ENCODE measurements at regions not wholly inside any gene's neighbourhood (a gene's known extent, or its start where the extent isn't known, plus 50 kb on each side); places are given as distances from the start of the nearest gene placed in this dataset.

DNA sequence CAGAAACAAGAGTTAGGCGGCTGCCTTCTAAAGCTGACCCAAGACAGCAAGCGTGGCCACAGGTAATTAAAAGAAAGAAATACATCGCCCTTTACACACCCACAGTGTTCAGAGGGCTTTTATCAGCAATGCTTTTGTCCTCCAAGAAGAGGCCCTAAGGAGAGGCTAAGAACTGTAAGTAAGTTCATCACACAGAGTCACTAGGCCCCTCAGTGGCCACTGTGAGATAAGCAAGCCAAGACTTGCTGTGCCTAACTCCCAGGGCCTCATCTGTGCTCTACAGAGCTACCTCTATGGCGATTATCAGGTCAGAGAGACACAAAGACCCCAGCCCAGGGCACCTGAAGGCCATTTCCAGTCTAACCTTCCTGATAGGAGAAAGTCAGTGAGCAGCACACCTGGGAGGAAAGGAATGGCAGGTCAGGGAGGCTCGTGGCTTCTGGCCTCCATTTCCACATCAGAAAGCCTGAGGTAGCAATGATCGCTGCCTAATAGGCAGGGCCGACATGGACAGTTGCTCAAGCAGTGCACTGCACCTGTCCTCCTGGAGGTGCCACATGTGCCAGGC lies 545.2 kb upstream of the CDH11 start:
- H3K4me3 Mint-ChIP-seq, result no peak overlapping the region
- peaks cover 1% of the 10 kb centered on the region for H3K9me3 Mint-ChIP-seq
- no peaks in the 10 kb centered on the region for H3K36me3 Mint-ChIP-seq
- H3K27ac Mint-ChIP-seq, result no peak overlapping the region
- ATAC-seq (ENCODE audit: low read depth) (no peak), DNase-seq (ENCODE audit: low spot score in 2 of 2) (no peak)
- H3K27me3 Mint-ChIP-seq, result no peaks in the 10 kb centered on the region
- no peaks in the 10 kb centered on the region for H3K4me1 Mint-ChIP-seq

DNA sequence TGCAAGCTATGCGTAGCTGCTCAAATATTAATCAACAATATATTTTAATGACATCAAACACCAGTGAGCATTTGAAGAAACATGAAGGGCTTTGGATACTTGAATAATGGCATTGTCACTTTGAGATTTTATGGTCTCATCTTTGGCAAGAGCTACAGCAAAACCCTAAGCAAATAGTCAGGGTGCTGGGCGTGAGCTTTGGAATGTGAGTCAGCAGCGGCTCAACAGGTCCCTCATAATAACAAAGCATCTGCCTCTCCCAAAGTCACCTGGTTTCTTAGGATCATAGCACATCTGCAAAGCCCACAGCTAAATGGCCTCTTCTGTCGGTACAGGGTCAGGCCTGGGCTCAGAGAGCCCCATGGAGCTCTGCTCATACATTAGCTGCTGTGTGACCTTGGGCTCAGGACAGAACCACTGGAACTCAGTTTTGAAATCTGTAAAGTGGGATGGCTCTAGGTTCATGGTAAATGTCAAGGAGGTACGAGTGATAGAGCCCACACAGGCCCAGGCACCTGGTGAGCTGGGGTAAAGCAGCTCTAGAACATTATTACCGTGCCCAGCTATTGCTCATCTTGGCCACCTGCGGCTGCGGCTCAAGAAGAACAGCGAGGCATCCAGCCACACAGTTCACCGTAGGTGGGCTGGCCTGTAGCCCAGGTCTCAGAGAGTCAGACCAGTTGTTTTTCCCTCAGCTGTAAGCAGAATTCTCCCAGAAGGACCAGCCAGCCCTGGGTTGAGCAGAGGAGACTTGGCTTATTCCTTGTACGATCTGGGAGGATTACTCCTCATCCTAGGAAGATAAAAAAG lies 544.5 kb upstream of the CDH11 start:
- Mint-ChIP-seq H3K27ac (no peak overlapping the region), H3K36me3 (no peaks in the 10 kb centered on the region), H3K4me1 (no peaks in the 10 kb centered on the region), H3K4me3 (no peak overlapping the region), H3K27me3 (no peaks in the 10 kb centered on the region), H3K9me3 (peaks cover 1% of the 10 kb centered on the region)
- no peak for DNase-seq (ENCODE audit: low spot score in 2 of 2)
- ATAC-seq (ENCODE audit: low read depth), result no peak

- H3K27me3 Mint-ChIP-seq, result no peaks in the 10 kb centered on the region
- no peak for ATAC-seq (ENCODE audit: low read depth)
- no peak overlapping the region for H3K4me3 Mint-ChIP-seq
- no peaks in the 10 kb centered on the region for H3K4me1 Mint-ChIP-seq
- no peak for DNase-seq (ENCODE audit: low spot score in 2 of 2)
- H3K9me3 Mint-ChIP-seq, result peaks cover 1% of the 10 kb centered on the region
- no peaks in the 10 kb centered on the region for H3K36me3 Mint-ChIP-seq
- H3K27ac Mint-ChIP-seq, result no peak overlapping the region
Measured at GRCh38 chr16:65665586-65665985, 543.7 kb upstream of the CDH11 start.

DNA sequence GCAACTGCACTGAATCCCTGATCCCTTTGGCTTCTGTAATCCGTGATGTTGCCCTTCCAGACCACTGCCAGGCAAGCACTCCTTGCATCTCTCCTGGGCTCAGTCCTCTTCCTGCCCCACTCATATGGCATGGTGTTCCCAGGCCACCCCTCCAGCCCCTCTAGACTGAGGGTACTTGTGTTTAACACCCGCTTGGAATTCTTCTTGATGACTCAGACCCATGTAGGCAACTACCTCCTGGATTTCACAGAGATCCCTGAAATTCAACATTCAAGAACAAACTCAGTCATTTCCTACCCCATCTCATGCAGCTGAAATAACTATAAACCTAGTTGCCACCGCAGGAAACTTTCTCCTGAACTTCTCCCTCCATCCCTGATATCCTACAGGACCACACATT lies 541.9 kb upstream of the CDH11 start:
- H3K9me3 Mint-ChIP-seq, result peaks cover 1% of the 10 kb centered on the region
- no peak overlapping the region for H3K4me3 Mint-ChIP-seq
- DNase-seq (ENCODE audit: low spot score in 2 of 2), result no peak
- no peaks in the 10 kb centered on the region for H3K36me3 Mint-ChIP-seq
- ATAC-seq (ENCODE audit: low read depth), result no peak
- H3K27ac Mint-ChIP-seq, result no peak overlapping the region
- no peaks in the 10 kb centered on the region for H3K27me3 Mint-ChIP-seq
- H3K4me1 Mint-ChIP-seq, result no peaks in the 10 kb centered on the region

GRCh38 chr16:65662256-65662655 lies 540.4 kb upstream of the CDH11 start:
- Mint-ChIP-seq H3K27ac (no peak overlapping the region), H3K4me1 (no peaks in the 10 kb centered on the region), H3K9me3 (no peaks in the 10 kb centered on the region), H3K4me3 (no peak overlapping the region), H3K27me3 (peaks cover 4% of the 10 kb centered on the region), H3K36me3 (no peaks in the 10 kb centered on the region)
- ATAC-seq (ENCODE audit: low read depth), result no peak
- DNase-seq (ENCODE audit: low spot score in 2 of 2), result no peak

- peaks cover 4% of the 10 kb centered on the region for H3K27me3 Mint-ChIP-seq
- H3K4me3 Mint-ChIP-seq, result no peak overlapping the region
- H3K27ac Mint-ChIP-seq, result no peak overlapping the region
- H3K36me3 Mint-ChIP-seq, result no peaks in the 10 kb centered on the region
- no peaks in the 10 kb centered on the region for H3K4me1 Mint-ChIP-seq
- DNase-seq (ENCODE audit: low spot score in 2 of 2) (no peak), ATAC-seq (ENCODE audit: low read depth) (no peak)
- no peaks in the 10 kb centered on the region for H3K9me3 Mint-ChIP-seq
Measured at GRCh38 chr16:65661558-65661957, 539.7 kb upstream of the CDH11 start.

DNA sequence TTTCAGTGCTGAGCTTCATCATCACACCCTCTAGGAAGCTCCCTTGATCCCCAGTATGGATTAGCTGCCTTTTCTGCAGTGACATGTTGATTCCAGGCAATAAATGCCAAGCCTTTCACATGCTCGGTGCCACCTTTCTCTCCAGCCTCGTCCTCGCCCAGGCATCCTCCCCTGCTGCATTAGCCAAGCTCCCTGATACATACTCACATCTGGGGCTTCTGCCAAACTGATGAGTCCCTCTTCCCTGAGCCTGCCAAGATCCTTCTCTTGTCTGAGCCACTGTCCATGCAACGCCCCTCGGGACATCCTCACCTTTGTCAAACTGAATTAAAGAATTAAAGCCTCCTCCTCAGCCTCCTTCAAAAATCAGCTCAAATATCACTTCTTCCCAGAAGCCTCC lies 538.5 kb upstream of the CDH11 start:
- Mint-ChIP-seq H3K36me3 (no peaks in the 10 kb centered on the region), H3K9me3 (no peaks in the 10 kb centered on the region), H3K27ac (no peak overlapping the region), H3K4me3 (no peak overlapping the region), H3K27me3 (peaks cover 4% of the 10 kb centered on the region), H3K4me1 (no peaks in the 10 kb centered on the region)
- no peak for DNase-seq (ENCODE audit: low spot score in 2 of 2)
- no peak for ATAC-seq (ENCODE audit: low read depth)

GRCh38 chr16:65659758-65660157 lies 537.9 kb upstream of the CDH11 start:
- H3K4me1 Mint-ChIP-seq, result no peaks in the 10 kb centered on the region
- no peak for ATAC-seq (ENCODE audit: low read depth)
- no peak overlapping the region for H3K4me3 Mint-ChIP-seq
- H3K36me3 Mint-ChIP-seq, result no peaks in the 10 kb centered on the region
- H3K9me3 Mint-ChIP-seq, result peaks cover 1% of the 10 kb centered on the region
- peaks cover 4% of the 10 kb centered on the region for H3K27me3 Mint-ChIP-seq
- no peak for DNase-seq (ENCODE audit: low spot score in 2 of 2)
- no peak overlapping the region for H3K27ac Mint-ChIP-seq

DNA sequence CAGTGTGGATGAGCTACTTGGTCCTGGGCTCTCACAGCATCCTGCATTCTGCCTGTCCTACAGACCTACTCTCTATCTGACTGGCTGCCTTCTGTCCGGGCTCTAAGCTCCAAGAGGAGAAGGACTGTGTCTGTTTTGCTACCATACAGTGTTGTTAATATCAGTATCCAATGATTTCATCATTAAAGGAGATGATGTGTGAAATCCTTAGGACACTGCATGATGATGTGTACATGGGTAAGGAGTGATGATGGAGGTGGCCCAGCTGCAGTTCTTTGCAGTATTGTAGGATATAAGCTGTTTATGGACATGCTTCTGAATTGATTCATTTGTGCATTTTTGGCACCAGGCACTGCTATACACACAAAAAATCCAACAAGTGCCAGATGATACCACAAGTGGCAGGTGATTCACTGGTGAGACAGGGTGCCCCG lies 536.9 kb upstream of the CDH11 start:
- Mint-ChIP-seq H3K9me3 (peaks cover 1% of the 10 kb centered on the region), H3K27me3 (peaks cover 4% of the 10 kb centered on the region), H3K4me1 (no peaks in the 10 kb centered on the region), H3K4me3 (no peak overlapping the region), H3K36me3 (no peaks in the 10 kb centered on the region), H3K27ac (no peak overlapping the region)
- ATAC-seq (ENCODE audit: low read depth) (no peak), DNase-seq (ENCODE audit: low spot score in 2 of 2) (no peak)

GRCh38 chr16:65658349-65658748 lies 536.5 kb upstream of the CDH11 start:
- Mint-ChIP-seq H3K4me3 (no peak overlapping the region), H3K9me3 (peaks cover 1% of the 10 kb centered on the region), H3K36me3 (no peaks in the 10 kb centered on the region), H3K27me3 (peaks cover 4% of the 10 kb centered on the region), H3K27ac (no peak overlapping the region), H3K4me1 (no peaks in the 10 kb centered on the region)
- DNase-seq (ENCODE audit: low spot score in 2 of 2) (no peak), ATAC-seq (ENCODE audit: low read depth) (no peak)

GRCh38 chr16:65657556-65657955 lies 535.7 kb upstream of the CDH11 start:
- no peak for ATAC-seq (ENCODE audit: low read depth)
- Mint-ChIP-seq H3K4me3 (no peak overlapping the region), H3K9me3 (peaks cover 4% of the 10 kb centered on the region), H3K27me3 (peaks cover 4% of the 10 kb centered on the region), H3K27ac (no peak overlapping the region), H3K4me1 (no peaks in the 10 kb centered on the region), H3K36me3 (no peaks in the 10 kb centered on the region)
- no peak for DNase-seq (ENCODE audit: low spot score in 2 of 2)

DNA sequence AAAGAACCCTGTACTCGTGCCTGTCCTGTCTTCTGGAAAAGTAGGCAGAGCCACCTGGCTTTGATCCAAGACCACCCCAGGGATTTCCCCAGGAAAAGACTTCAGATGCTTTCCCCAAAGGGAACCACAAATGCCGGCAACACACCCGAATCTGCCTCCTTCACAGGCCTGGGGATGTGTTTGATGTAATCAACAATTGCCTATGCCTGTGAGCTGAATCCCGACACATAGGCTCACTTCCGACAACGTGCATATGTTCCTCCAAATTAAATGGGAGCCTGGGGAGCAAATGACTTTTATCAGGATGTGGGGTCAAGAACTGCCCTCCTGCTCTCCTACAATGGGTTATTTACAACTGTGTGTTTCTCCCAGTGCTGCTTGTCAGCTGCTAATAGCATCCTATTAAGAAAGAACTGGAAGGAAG lies 535.2 kb upstream of the CDH11 start:
- no peaks in the 10 kb centered on the region for H3K36me3 Mint-ChIP-seq
- H3K27me3 Mint-ChIP-seq, result peaks cover 4% of the 10 kb centered on the region
- H3K4me1 Mint-ChIP-seq, result no peaks in the 10 kb centered on the region
- H3K9me3 Mint-ChIP-seq, result peaks cover 4% of the 10 kb centered on the region
- no peak for DNase-seq (ENCODE audit: low spot score in 2 of 2)
- no peak for ATAC-seq (ENCODE audit: low read depth)
- H3K27ac Mint-ChIP-seq, result no peak overlapping the region
- no peak overlapping the region for H3K4me3 Mint-ChIP-seq

- H3K36me3 Mint-ChIP-seq, result no peaks in the 10 kb centered on the region
- DNase-seq (ENCODE audit: low spot score in 2 of 2) (no peak), ATAC-seq (ENCODE audit: low read depth) (no peak)
- H3K27ac Mint-ChIP-seq, result no peak overlapping the region
- no peak overlapping the region for H3K4me3 Mint-ChIP-seq
- peaks cover 4% of the 10 kb centered on the region for H3K27me3 Mint-ChIP-seq
- peaks cover 7% of the 10 kb centered on the region for H3K9me3 Mint-ChIP-seq
- no peaks in the 10 kb centered on the region for H3K4me1 Mint-ChIP-seq
Measured at GRCh38 chr16:65655802-65656201, 533.9 kb upstream of the CDH11 start.

DNA sequence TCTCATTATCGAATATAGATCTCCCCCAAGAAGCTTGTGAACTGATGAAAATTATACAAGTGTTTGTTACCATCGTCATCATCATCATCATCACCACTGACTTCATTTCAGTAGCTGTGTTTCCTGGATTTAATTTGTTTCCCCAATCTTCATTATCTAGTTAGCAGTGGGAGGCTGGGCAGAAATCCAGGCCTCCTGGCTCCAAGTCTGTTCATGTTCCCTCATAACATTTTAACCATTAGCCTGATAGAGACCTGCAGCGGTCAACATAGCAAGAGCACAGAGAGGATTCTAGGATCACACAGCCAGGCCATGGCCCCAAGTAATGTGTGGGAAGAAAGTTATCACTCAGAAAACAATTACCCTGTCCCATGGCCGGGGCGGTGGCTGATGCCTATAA lies 526.2 kb upstream of the CDH11 start:
- Mint-ChIP-seq H3K27ac (no peak overlapping the region), H3K27me3 (no peaks in the 10 kb centered on the region), H3K4me1 (no peaks in the 10 kb centered on the region), H3K4me3 (no peak overlapping the region), H3K9me3 (peaks cover 5% of the 10 kb centered on the region), H3K36me3 (no peaks in the 10 kb centered on the region)
- ATAC-seq (ENCODE audit: low read depth) (no peak), DNase-seq (ENCODE audit: low spot score in 2 of 2) (no peak)

DNA sequence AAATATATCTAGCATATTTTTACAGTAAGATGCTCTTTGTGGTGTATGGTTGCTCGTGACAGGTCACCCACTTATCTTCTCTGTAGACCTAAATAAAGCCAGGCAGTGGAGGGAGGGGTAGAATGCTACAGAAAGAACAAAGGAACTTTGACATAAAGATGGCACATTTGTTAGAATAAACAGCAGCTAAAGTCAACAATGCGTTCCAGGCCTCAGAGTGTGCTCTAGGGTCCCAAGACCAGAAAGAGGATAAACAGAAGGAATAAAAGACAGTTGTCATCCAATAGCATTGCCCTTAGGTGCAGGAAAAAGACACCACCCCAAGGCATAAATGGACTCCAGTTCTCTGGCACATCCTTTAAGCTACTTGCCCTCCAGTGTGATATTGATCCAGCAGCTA lies 523.0 kb upstream of the CDH11 start:
- peaks cover 4% of the 10 kb centered on the region for H3K9me3 Mint-ChIP-seq
- no peak for ATAC-seq (ENCODE audit: low read depth)

More for the DNA sequence above, 523.0 kb upstream of the CDH11 start:
- no peak overlapping the region for H3K27ac Mint-ChIP-seq
- no peaks in the 10 kb centered on the region for H3K27me3 Mint-ChIP-seq
- no peak overlapping the region for H3K4me3 Mint-ChIP-seq
- no peaks in the 10 kb centered on the region for H3K4me1 Mint-ChIP-seq
- no peaks in the 10 kb centered on the region for H3K36me3 Mint-ChIP-seq
- no peak for DNase-seq (ENCODE audit: low spot score in 2 of 2)
